ENCODE measurements at regions not wholly inside any gene's neighbourhood (a gene's known extent, or its start where the extent isn't known, plus 50 kb on each side); places are given as distances from the start of the nearest gene placed in this dataset.
A peak's percentile ranks its signal among the peaks of the same experiment; 100 is the strongest.
"Not testable (repeated sequence)": the region's sequence is repeated elsewhere in the genome, so short reads cannot be mapped to it uniquely, and the experiment has no call there.

DNA sequence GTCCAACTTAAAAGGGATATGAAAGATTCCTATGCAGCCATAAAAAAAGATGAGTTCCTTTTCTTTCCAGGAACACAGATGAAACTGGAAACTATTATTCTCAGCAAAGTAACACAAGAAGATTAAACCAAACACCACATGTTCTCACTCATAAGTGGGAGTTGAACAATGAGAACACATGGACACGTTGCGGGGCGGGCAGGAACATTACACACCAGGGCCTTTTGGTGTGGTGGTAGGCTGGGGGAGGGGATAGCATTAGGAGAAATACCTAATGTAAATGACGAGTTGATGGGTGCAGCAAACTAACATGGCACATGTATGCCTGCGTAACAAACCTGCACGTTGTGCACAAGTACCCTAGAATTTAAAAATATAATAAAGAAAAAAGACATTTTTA is 516.1 kb downstream of the LRRC70 start:
- DNase-seq: no peak

DNA sequence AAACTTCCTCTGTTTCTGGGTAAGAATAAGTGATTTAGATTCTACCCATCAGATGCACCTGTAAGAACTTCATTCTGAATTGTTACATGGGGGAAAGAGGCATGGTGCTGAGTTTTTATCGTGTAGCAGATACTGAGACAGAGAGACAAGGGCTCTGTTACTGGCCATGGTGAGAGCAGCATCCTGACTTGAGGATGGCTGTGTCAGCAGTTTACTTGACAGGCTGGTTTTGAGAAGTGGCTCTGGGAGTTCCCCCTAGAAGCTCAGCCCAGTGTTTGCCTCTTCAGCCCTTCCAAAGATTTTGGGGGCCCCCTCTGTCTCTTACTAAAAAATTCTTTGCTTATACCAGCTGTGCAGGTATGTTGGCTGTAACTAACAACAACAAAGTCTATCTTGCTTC is 510.5 kb downstream of the LRRC70 start:
- DNase-seq: no peak

- DNase-seq: no peak
These were observed 506.9 kb downstream of the LRRC70 start for GRCh38 chr5:63085561-63085960.

DNA sequence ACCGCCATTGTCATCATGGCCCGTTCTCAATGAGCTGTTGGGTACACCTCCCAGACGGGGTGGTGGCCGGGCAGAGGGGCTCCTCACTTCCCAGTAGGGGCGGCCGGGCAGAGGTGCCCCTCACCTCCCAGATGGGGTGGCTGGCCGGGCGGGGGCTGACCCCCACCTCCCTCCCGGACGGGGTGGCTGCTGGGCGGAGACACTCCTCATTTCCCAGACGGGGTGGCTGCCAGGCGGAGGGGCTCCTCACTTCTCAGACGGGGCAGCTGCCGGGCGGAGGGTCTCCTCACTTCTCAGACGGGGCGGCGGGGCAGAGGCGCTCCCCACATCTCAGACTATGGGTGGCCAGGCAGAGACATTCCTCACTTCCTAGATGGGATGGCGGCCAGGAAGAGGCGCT is 505.1 kb downstream of the LRRC70 start:
- DNase-seq: not testable (repeated sequence)

DNA sequence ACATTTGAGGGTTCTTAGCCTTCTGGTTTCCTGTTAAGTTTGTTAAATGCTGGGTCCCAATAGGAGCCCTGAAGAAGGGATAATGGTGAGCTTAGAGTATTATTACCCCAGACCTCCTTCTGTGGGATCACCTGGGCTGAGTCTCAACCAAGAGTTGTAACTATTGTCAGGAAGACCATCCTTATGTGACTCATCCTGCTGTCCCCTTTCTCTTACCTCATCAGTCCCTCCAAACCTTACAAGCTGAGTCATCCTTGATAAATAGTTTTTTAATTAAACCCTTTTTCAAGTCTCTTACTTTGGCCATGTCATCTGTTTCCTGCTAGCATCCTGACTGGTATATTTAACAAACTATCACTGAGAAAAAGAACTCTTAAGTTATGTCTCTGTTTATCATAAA is 502.8 kb downstream of the LRRC70 start:
- no peak for DNase-seq

DNA sequence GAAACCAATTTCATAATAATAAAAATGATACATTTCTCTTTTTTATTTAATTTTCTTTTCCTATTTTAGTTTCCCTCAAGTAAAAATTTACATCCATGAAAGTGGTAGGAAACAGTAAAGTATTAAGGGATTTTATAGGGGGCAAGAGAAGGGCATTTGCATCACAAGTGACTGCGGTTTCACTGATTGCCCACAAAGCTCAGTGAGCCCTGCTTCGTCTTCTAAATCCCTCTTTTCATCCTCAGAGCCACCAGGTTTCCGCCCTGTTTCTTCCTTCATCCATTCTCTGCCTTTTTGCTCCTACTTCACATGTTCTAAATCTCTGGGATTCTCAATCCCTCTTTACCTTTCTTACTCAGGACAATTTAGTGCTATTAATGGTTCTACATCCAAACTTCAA is 491.4 kb downstream of the LRRC70 start:
- DNase-seq: no peak

DNA sequence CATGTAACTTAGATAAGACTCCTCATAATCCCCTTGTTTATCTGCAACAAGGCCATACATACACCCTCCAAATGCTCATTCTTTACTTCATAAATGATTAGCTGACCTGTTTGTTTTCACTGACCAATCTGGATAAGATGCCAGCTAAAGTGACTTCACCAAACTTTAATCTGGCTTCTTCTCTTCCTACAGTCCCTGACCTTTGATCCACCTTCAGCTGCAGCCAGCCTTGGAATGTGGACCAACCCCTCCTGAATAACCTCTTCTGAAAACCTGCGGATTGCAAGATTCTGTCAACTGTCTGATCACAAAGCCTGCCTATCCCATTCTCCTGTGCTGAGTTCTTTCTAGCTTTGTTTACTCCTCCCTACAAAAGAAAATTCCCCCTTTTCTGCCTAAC is 476.8 kb downstream of the LRRC70 start:
- no peak for DNase-seq

GRCh38 chr5:63053019-63053638 is 474.5 kb downstream of the LRRC70 start:
- DNase-seq: no peak

- no peak for DNase-seq
These were observed 472.3 kb downstream of the LRRC70 start for GRCh38 chr5:63050916-63051315.

GRCh38 chr5:63049935-63050334 is 471.3 kb downstream of the LRRC70 start:
- no peak for DNase-seq

DNA sequence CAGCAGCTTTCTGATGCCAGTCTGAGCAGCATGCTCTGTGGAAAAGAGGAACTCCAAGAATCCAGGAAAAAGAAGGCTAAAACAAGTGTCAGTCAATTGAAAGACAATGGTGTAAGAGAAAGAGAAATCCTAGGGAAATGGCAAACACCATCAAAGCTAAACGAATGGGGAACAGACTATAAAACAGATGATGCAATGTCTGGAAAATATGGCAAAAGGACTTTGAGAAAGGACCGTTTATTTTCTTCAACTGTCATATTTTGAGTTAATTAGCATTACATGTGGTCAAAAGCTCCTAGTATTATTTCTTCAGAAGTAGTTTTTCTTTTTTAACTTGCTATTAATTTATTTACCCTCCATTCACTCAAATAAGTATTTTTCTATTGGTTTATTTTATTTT is 465.2 kb downstream of the LRRC70 start:
- no peak for DNase-seq

GRCh38 chr5:63032343-63032742 is 453.7 kb downstream of the LRRC70 start:
- DNase-seq: no peak

GRCh38 chr5:63029891-63030290 is 451.3 kb downstream of the LRRC70 start:
- no peak for DNase-seq

DNA sequence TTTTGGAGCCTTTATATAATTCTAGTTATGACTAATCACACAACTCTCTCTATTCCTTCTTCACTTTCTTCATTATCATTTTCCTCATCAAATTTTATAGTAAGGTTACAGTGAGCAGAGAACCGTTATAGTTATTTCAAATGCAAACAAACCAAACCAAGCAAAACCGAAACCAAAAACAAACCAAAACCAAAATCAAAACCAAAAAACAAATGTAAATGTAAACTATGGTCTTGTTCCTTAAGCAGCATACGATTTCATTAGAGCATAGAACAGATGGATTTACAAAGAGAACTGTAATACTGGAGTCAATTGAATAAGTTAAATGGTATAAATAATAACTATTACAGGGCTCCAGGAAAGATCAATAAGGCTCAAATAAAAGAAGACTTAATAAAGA is 447.1 kb downstream of the LRRC70 start:
- no peak for DNase-seq

- DNase-seq: no peak
These were observed 443.8 kb downstream of the LRRC70 start for GRCh38 chr5:63022403-63022802.

DNA sequence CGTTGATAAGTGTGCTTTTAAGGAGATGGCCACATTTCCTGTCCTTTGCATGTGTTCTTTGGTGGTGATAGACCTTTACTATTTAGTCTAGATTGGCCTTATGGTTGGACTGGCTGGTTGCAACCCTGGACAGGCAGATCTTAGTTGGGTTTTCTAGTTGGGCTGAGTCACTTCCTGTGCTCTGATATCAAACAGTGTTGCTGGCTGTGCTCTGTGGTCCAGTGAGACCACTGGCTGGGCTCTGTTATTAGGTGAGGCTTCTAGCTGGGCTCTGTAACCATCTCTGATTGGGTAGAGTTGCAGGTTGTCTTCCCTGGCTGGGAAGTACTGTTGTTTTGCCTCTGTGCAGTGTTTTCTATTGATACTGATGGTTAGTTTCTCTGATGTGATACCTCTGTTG is 432.5 kb downstream of the LRRC70 start:
- DNase-seq: no peak

DNA sequence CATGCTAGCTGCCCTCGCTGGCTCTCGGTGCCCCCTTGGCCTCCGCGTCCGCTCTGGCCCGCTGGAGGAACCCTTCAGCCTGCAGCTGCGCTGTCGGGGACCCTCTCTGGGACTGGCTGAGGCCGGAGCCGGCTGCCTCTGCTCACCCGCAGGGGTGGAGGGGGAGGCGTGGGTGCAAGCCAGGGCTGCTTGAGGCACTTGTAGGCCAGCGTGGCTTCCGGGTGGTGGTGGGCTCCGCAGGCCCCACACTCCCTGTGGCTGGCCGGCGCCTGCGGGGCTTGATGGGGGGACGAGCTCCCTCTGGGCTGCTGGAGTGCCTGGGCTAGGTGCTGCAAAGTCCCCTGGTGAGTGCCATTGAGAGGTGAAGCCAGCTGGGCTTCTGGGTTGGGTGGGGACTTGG is 429.6 kb downstream of the LRRC70 start:
- no peak for DNase-seq

- DNase-seq: not testable (repeated sequence)
These were observed 416.2 kb downstream of the LRRC70 start for GRCh38 chr5:62994842-62995241.

GRCh38 chr5:62985749-62986148 is 407.1 kb downstream of the LRRC70 start:
- DNase-seq: no peak

DNA sequence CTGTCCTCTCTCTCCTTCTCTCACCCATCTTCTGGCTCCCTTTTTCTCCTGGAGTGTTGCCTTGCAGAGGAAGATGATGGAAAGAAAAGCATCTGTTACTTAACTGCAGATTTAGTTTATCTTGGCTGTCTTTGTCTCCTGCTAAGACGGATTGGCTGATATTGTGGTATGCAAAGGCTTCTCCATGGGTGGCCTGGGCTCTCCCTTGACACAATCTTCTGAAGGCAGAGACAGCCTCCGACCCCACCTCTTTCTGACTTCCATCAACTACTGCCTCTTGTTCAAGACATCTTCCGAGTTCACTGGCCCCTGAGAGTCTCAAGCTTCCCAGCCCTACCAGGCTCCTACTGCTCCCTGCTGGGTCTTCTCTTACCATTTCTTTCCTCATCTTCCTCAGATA is 403.7 kb downstream of the LRRC70 start:
- no peak for DNase-seq

GRCh38 chr5:62980884-62981283 is 402.3 kb downstream of the LRRC70 start:
- DNase-seq: no peak

DNA sequence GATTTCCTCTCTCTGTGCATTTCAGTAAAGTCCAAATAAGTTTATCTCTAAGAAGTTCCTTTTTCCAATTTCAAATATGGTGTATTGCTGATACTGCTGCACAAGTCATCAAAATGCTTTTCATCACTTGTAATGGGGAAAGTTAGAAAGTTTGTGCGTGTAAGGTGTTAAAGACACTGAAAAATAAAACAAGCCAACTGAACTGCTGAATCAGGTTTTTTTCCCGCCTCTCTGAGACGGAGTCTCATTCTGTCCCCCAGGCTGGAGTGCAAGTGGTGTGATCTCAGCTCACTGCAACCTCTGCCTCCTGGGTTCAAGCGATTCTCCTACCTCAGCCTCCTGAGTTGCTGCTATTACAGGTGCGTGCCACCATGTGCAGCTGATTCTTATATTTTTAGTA is 400.9 kb downstream of the LRRC70 start:
- no peak for DNase-seq

- no peak for DNase-seq
These were observed 399.0 kb downstream of the LRRC70 start for GRCh38 chr5:62977661-62978060.

GRCh38 chr5:62974623-62975022 is 396.0 kb downstream of the LRRC70 start:
- peak; percentile 24 for DNase-seq

DNA sequence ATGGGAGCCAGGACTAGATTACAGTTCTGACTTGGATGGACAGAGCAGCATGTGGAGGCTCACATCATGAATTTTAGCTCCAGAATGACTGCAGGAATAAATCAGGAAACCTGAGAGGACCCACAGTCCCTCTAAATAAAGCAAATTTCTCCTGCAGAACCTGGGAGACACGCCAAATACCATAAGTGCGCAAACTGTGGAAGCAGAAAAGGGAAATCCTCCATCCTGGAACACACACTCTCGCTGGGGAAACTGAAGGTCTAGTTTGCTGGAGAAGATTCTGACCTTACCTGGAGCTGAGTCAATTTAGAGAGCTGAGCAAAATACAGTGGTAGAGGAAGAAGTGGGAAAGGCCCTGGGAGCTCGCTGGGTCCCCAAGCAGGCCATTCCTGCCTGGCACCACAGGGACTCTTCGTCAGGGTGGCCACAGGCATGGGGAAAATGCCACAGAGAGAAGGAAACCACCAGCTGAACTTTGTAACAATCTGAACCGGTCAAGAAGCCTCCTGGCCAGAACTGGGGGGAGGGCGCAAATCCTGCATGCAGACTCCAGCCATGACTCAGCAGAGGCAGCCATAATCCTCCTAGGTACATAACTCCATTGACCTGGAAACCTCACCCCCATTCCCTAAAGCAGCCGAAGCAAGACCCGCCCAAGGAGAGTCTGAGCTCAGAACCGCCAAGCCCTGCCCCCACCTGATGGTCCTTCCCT is 390.9 kb downstream of the LRRC70 start:
- no peak for DNase-seq
